ENCODE measurements at regions not wholly inside any gene's neighbourhood (a gene's known extent, or its start where the extent isn't known, plus 50 kb on each side); places are given as distances from the start of the nearest gene placed in this dataset.

- TF ChIP-seq POLR2AphosphoS5 (IDR thresholded peaks at IDR 0.05): no peak
- TF ChIP-seq CTCF (IDR thresholded peaks at IDR 0.05): no peak
These were observed 280.5 kb downstream of the RRAGC start for GRCh38 chr1:38579056-38579455.

Measured in breast epithelium (tissue), 3 donors.